ENCODE measurements at regions not wholly inside any gene's neighbourhood (a gene's known extent, or its start where the extent isn't known, plus 50 kb on each side); places are given as distances from the start of the nearest gene placed in this dataset.

DNA sequence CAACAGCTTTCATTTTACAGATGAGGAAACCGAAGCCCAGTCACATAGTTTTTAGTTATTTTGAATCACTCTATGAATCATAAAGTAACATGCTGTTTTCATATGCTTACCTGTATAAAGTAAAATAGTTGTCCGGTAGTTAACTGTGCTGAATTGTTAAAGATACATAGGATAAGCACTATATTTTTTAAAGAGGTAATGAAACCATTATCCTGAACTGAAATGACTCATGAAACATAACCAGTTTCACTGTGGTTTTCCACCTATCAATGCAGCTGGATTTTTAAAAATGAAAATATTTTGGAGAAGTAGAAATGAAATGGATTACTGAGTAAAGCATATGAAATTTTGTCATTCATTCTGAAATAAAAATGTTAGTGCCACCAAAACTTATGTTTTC is 655.0 kb downstream of the OLFM4 start:
- no peak for TF ChIP-seq CTCF (IDR thresholded peaks at IDR 0.05)
- no peak for TF ChIP-seq POLR2AphosphoS5 (IDR thresholded peaks at IDR 0.05)
- no peak for TF ChIP-seq POLR2A (IDR thresholded peaks at IDR 0.05)

Measured in upper lobe of left lung (tissue), 4 donors.